ENCODE measurements at regions not wholly inside any gene's neighbourhood (a gene's known extent, or its start where the extent isn't known, plus 50 kb on each side); places are given as distances from the start of the nearest gene placed in this dataset.
"Not testable (repeated sequence)": the region's sequence is repeated elsewhere in the genome, so short reads cannot be mapped to it uniquely, and the experiment has no call there.

GRCh38 chr2:129570812-129571211 lies 408.7 kb upstream of the RAB6C start:
- not testable (repeated sequence) for DNase-seq

- DNase-seq: no peak
Observed at GRCh38 chr2:129575431-129575830, 404.0 kb upstream of the RAB6C start.

GRCh38 chr2:129575880-129576279 lies 403.6 kb upstream of the RAB6C start:
- DNase-seq: no peak

- DNase-seq: no peak
Observed at GRCh38 chr2:129580001-129580400, 399.5 kb upstream of the RAB6C start.

- DNase-seq: no peak
Observed at GRCh38 chr2:129585760-129586159, 393.7 kb upstream of the RAB6C start.

GRCh38 chr2:129587426-129588064 lies 391.9 kb upstream of the RAB6C start:
- no peak for DNase-seq

GRCh38 chr2:129604560-129604959 lies 374.9 kb upstream of the RAB6C start:
- DNase-seq: no peak

GRCh38 chr2:129605646-129606045 lies 373.8 kb upstream of the RAB6C start:
- DNase-seq: no peak

GRCh38 chr2:129606496-129607270 lies 372.8 kb upstream of the RAB6C start:
- no peak for DNase-seq

GRCh38 chr2:129609224-129609623 lies 370.2 kb upstream of the RAB6C start:
- no peak for DNase-seq

GRCh38 chr2:129610766-129611165 lies 368.7 kb upstream of the RAB6C start:
- no peak for DNase-seq

GRCh38 chr2:129611471-129611870 lies 368.0 kb upstream of the RAB6C start:
- DNase-seq: no peak

- no peak for DNase-seq
Observed at GRCh38 chr2:129619471-129619870, 360.0 kb upstream of the RAB6C start.

GRCh38 chr2:129620411-129620810 lies 359.1 kb upstream of the RAB6C start:
- DNase-seq: no peak

GRCh38 chr2:129623783-129624182 lies 355.7 kb upstream of the RAB6C start:
- no peak for DNase-seq

GRCh38 chr2:129627437-129627836 lies 352.0 kb upstream of the RAB6C start:
- DNase-seq: no peak

- DNase-seq: no peak
Observed at GRCh38 chr2:129636692-129637091, 342.8 kb upstream of the RAB6C start.

GRCh38 chr2:129641371-129641770 lies 338.1 kb upstream of the RAB6C start:
- no peak for DNase-seq

GRCh38 chr2:129642526-129643043 lies 336.9 kb upstream of the RAB6C start:
- DNase-seq: no peak

GRCh38 chr2:129645335-129645734 lies 334.1 kb upstream of the RAB6C start:
- no peak for DNase-seq

- no peak for DNase-seq
Observed at GRCh38 chr2:129646107-129646506, 333.4 kb upstream of the RAB6C start.

GRCh38 chr2:129653246-129653645 lies 326.2 kb upstream of the RAB6C start:
- DNase-seq: no peak

GRCh38 chr2:129654331-129654730 lies 325.1 kb upstream of the RAB6C start:
- DNase-seq: no peak

GRCh38 chr2:129656081-129656598 lies 323.3 kb upstream of the RAB6C start:
- DNase-seq: no peak

Data from T1000 (cell line).